Stimulated activated CD8-positive, alpha-beta memory T cell treated with anti-CD3 and anti-CD28 coated beads, Interleukin-7, amount 100 ng/mL, for 4 hours (primary cell): ENCODE measurements at regions not wholly inside any gene's neighbourhood (a gene's known extent, or its start where the extent isn't known, plus 50 kb on each side); places are given as distances from the start of the nearest gene placed in this dataset.
"Not testable (repeated sequence)": the region's sequence is repeated elsewhere in the genome, so short reads cannot be mapped to it uniquely, and the experiment has no call there.

Source experiments
- DNase-seq, 2 donors: peaks; one replicate each; pipeline ENCODE4 v3.0.0-alpha.2; 2020; ENCODE audit warnings: low read depth in 2 of 2

- no peak for DNase-seq
These were observed 1896.8 kb upstream of the CELF4 start for GRCh38 chr18:39462436-39462835.

- DNase-seq: no peak
These were observed 1894.5 kb upstream of the CELF4 start for GRCh38 chr18:39460136-39460535.

GRCh38 chr18:39455285-39455684, 1889.7 kb upstream of the CELF4 start:
- DNase-seq: no peak

GRCh38 chr18:39454866-39455265, 1889.3 kb upstream of the CELF4 start:
- no peak for DNase-seq

- DNase-seq: no peak
These were observed 1888.3 kb upstream of the CELF4 start for GRCh38 chr18:39453882-39454281.

- no peak for DNase-seq
These were observed 1887.8 kb upstream of the CELF4 start for GRCh38 chr18:39453356-39453755.

GRCh38 chr18:39450958-39451357, 1885.4 kb upstream of the CELF4 start:
- DNase-seq: no peak

GRCh38 chr18:39449566-39449965, 1884.0 kb upstream of the CELF4 start:
- no peak for DNase-seq

GRCh38 chr18:39448942-39449341, 1883.3 kb upstream of the CELF4 start:
- DNase-seq: no peak

- DNase-seq: not testable (repeated sequence)
These were observed 1879.4 kb upstream of the CELF4 start for GRCh38 chr18:39444957-39445356.

GRCh38 chr18:39441648-39442047, 1876.0 kb upstream of the CELF4 start:
- DNase-seq: no peak

- DNase-seq: no peak
These were observed 1870.4 kb upstream of the CELF4 start for GRCh38 chr18:39435996-39436395.

GRCh38 chr18:39435209-39435608, 1869.6 kb upstream of the CELF4 start:
- no peak for DNase-seq

GRCh38 chr18:39434223-39434920, 1868.8 kb upstream of the CELF4 start:
- DNase-seq: no peak

GRCh38 chr18:39425172-39425850, 1859.7 kb upstream of the CELF4 start:
- no peak for DNase-seq

GRCh38 chr18:39424261-39424660, 1858.7 kb upstream of the CELF4 start:
- no peak for DNase-seq

- DNase-seq: no peak
These were observed 1855.7 kb upstream of the CELF4 start for GRCh38 chr18:39421276-39421675.

GRCh38 chr18:39419315-39419714, 1853.7 kb upstream of the CELF4 start:
- no peak for DNase-seq

GRCh38 chr18:39415471-39415870, 1849.9 kb upstream of the CELF4 start:
- no peak for DNase-seq

- no peak for DNase-seq
These were observed 1848.6 kb upstream of the CELF4 start for GRCh38 chr18:39414009-39414700.

GRCh38 chr18:39406941-39407340, 1841.3 kb upstream of the CELF4 start:
- no peak for DNase-seq

- DNase-seq: no peak
These were observed 1837.5 kb upstream of the CELF4 start for GRCh38 chr18:39403121-39403520.

- no peak for DNase-seq
These were observed 1834.1 kb upstream of the CELF4 start for GRCh38 chr18:39399662-39400061.
